Fibroblast of lung (primary cell): ENCODE measurements at regions not wholly inside any gene's neighbourhood (a gene's known extent, or its start where the extent isn't known, plus 50 kb on each side); places are given as distances from the start of the nearest gene placed in this dataset.

ENCODE experiments used
- DNase-seq, 2 donors: peaks; one replicate each; pipeline versions ENCODE4 v3.0.0 to v3.0.0-alpha.2; 2010; ENCODE audit warnings: low read depth in 2 of 2
- H2AFZ ChIP-seq: 2 replicates; pipeline ENCODE4 v1.5.1; 2012; ENCODE audit warnings: low read length, control low read depth, inconsistent platforms
- H3K27ac ChIP-seq: 2 replicates; pipeline ENCODE4 v1.5.1; 2011; ENCODE audit warnings: low read length, control low read depth; ENCODE audit not compliant: insufficient read depth
- H3K27me3 ChIP-seq: 2 replicates; pipeline ENCODE4 v1.5.1; 2011; ENCODE audit warnings: mild to moderate bottlenecking, low read length; ENCODE audit not compliant: control insufficient read depth, insufficient read depth
- H3K36me3 ChIP-seq: 2 replicates; pipeline ENCODE4 v1.5.1; 2011; ENCODE audit warnings: low read length; ENCODE audit not compliant: control insufficient read depth, insufficient read depth
- H3K4me1 ChIP-seq: 2 replicates; pipeline ENCODE4 v1.5.1; 2011; ENCODE audit warnings: low read length; ENCODE audit not compliant: control insufficient read depth, insufficient read depth; ENCODE audit errors: extremely low read depth
- H3K4me2 ChIP-seq: 2 replicates; pipeline ENCODE4 v1.5.1; 2011; ENCODE audit warnings: low read length, control low read depth; ENCODE audit not compliant: insufficient read depth; ENCODE audit errors: extremely low read depth
- H3K4me3 ChIP-seq, 4 experiments: fragments of 200-600 bp in 1 of 4; sonication (generic) in 1 of 4; replicated peaks in 1 of 4; 2 replicates each; pipeline ENCODE4 v1.5.1; 2011 to 2016; ENCODE audit warnings: low read length in 4 of 4, low read depth in 3 of 4, mild to moderate bottlenecking in 3 of 4, control low read depth in 2 of 4, inconsistent platforms in 1 of 4, mixed read lengths in 1 of 4; ENCODE audit not compliant: insufficient read depth in 1 of 4; ENCODE audit errors: control extremely low read depth in 1 of 4
- H3K79me2 ChIP-seq: 2 replicates; pipeline ENCODE4 v1.5.1; 2012; ENCODE audit warnings: mild to moderate bottlenecking, low read length, inconsistent platforms; ENCODE audit not compliant: control insufficient read depth, insufficient read depth
- H3K9ac ChIP-seq: 2 replicates; pipeline ENCODE4 v1.5.1; 2011; ENCODE audit warnings: mild to moderate bottlenecking, low read length, control low read depth; ENCODE audit not compliant: insufficient read depth
- H3K9me3 ChIP-seq: 2 replicates; pipeline ENCODE4 v1.5.1; 2012; ENCODE audit warnings: low read depth, low read length; ENCODE audit not compliant: control insufficient read depth, insufficient read depth
- H4K20me1 ChIP-seq: 2 replicates; pipeline ENCODE4 v1.5.1; 2011; ENCODE audit warnings: low read length; ENCODE audit not compliant: control insufficient read depth, insufficient read depth; ENCODE audit errors: extremely low read depth
- CTCF ChIP-seq, 2 donors: IDR thresholded peaks in 1 of 2; conservative IDR thresholded peaks in 1 of 2; 1 replicate in 1 of 2; 2 replicates in 1 of 2; pipeline ENCODE4 v1.5.1; 2011 to 2012; ENCODE audit warnings: low read length in 2 of 2, control low read depth in 1 of 2, inconsistent platforms in 1 of 2, low read depth in 1 of 2, mild to moderate bottlenecking in 1 of 2
- EZH2 ChIP-seq: IDR thresholded peaks from 2 replicates; pipeline ENCODE4 v1.5.1; 2012; ENCODE audit warnings: low read length, control low read depth, mild to moderate bottlenecking; ENCODE audit errors: missing control alignments

GRCh38 chr13:33509642-33510229 lies 224.2 kb upstream of the STARD13 start:
- Histone ChIP-seq H3K36me3 (no peaks in the 10 kb centered on the region), H3K4me2 (no peak overlapping the region), H3K4me3 (no peak overlapping the region), H3K27ac (peak overlapping the region; percentile 29), H3K9ac (no peak overlapping the region), H4K20me1 (no peaks in the 10 kb centered on the region), H3K27me3 (no peaks in the 10 kb centered on the region), H3K9me3 (no peaks in the 10 kb centered on the region), H3K79me2 (no peaks in the 10 kb centered on the region), H3K4me1 (peaks cover 2% of the 10 kb centered on the region), H2AFZ (peak overlapping the region; percentile 82)
- DNase-seq, result peak in 1 of 2 donors; percentile 73
- no peak for TF ChIP-seq CTCF (conservative IDR thresholded peaks at IDR 0.05 in 1 of 2, IDR thresholded peaks at IDR 0.05 in 1 of 2; ENCODE audit: low read depth in 1 of 2, low read length in 2 of 2)
- TF ChIP-seq EZH2, result no peak

- H3K4me3 ChIP-seq, result no peak overlapping the region
- no peak for DNase-seq
- H3K79me2 ChIP-seq, result no peaks in the 10 kb centered on the region
- H3K9ac ChIP-seq, result no peak overlapping the region
- H3K27me3 ChIP-seq, result no peaks in the 10 kb centered on the region
- TF ChIP-seq CTCF (conservative IDR thresholded peaks at IDR 0.05 in 1 of 2, IDR thresholded peaks at IDR 0.05 in 1 of 2; ENCODE audit: low read depth in 1 of 2, low read length in 2 of 2) (no peak), EZH2 (no peak)
- no peak overlapping the region for H3K27ac ChIP-seq
- H2AFZ ChIP-seq, result no peak overlapping the region
- no peaks in the 10 kb centered on the region for H3K9me3 ChIP-seq
- H3K36me3 ChIP-seq, result no peaks in the 10 kb centered on the region
- no peak overlapping the region for H3K4me2 ChIP-seq
- no peaks in the 10 kb centered on the region for H4K20me1 ChIP-seq
- peaks cover 2% of the 10 kb centered on the region for H3K4me1 ChIP-seq
These were observed 224.9 kb upstream of the STARD13 start for GRCh38 chr13:33510350-33510970.

- H3K27me3 ChIP-seq, result no peaks in the 10 kb centered on the region
- H3K79me2 ChIP-seq, result no peaks in the 10 kb centered on the region
- H3K9me3 ChIP-seq, result no peaks in the 10 kb centered on the region
- H3K9ac ChIP-seq, result no peak overlapping the region
- no peak overlapping the region for H2AFZ ChIP-seq
- peak in 1 of 2 donors; percentile 54 for DNase-seq
- no peak overlapping the region for H3K27ac ChIP-seq
- H3K36me3 ChIP-seq, result no peaks in the 10 kb centered on the region
- no peaks in the 10 kb centered on the region for H4K20me1 ChIP-seq
- peaks cover 2% of the 10 kb centered on the region for H3K4me1 ChIP-seq
- TF ChIP-seq CTCF (conservative IDR thresholded peaks at IDR 0.05 in 1 of 2, IDR thresholded peaks at IDR 0.05 in 1 of 2; ENCODE audit: low read depth in 1 of 2, low read length in 2 of 2) (no peak), EZH2 (no peak)
- H3K4me3 ChIP-seq, result no peak overlapping the region
- no peak overlapping the region for H3K4me2 ChIP-seq
These were observed 227.5 kb upstream of the STARD13 start for GRCh38 chr13:33512880-33513554.
